Right hindlimb (tissue), 1 donor: ENCODE measurements at regions not wholly inside any gene's neighbourhood (a gene's known extent, or its start where the extent isn't known, plus 50 kb on each side); places are given as distances from the start of the nearest gene placed in this dataset.

Experiments used
- DNase-seq: peaks from one replicate; pipeline ENCODE4 v3.0.0-alpha.2; 2018

DNA sequence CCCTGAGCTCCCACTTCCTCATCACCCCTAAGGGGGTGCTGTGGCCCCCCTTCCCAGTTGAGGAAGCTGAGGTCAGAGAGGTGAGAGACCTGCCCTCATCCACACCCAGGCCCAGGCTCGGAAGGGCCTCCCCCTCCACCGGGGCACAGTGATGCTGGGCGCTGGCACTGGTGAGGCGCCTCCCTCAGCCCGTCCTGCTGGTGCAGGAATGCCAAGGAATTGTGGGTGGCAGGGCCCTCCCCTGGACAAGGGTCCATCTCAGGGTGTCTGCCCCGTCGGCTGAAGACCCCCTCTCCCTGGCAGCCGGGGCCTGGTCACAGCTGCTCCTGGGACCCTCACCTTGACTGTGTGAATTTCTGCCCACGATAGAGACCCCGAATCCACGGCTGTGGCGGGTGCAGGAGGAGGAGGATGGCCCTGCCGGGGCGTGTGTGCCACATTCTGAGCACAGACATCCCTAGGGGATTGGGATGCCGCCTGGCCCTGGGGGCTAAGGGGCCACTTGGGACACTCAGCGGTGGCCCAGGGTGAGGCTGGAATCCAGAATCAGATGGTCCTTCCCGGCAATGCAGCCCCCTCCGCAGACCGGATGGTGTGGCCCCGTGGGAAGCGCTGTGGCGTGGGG is 70.2 kb upstream of the GATA5 start:
- DNase-seq, result no peak

DNA sequence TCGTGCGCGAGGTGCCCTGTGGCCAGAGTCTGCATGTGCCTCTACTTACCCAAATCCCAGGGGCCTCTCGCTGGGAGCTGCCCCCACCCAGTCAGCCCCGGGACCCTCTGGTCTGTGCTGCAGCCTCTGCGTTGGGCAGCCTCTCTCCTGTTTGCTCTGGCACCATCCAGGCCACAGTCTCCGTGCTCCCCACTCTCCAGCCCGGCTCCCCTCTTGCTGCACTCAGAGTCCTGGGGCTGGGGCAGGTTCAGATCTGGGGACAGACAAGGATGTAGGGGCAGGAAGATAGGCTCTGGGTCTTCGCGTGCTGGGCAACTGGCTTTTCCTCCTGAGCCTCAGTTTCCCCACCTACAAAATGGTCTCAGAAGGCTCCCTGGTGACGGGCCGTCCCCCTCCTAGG is 70.8 kb upstream of the GATA5 start:
- no peak for DNase-seq

DNA sequence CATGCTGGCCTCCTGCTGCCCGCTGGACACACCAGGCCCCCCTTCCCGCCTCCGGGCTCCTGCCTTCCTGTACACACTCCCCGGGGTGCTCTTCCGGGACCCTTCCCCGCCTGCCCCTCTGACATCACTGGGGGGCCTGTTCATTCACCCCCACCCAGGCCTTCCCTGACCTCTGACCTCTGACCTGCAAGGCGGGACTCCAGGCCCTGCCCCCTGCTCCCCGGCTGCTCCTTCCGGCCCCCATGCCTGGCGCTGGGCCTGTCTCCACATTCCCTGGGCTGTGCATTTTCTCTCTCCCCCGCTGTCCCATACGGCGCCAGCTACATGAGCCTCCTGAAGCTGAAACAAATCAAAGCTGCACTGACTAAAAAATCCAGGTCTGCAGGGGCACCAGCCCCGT is 71.6 kb upstream of the GATA5 start:
- DNase-seq, result no peak

- no peak for DNase-seq
These were observed 72.7 kb upstream of the GATA5 start for GRCh38 chr20:62548471-62548870.

- no peak for DNase-seq
These were observed 73.2 kb upstream of the GATA5 start for GRCh38 chr20:62549029-62549428.

DNA sequence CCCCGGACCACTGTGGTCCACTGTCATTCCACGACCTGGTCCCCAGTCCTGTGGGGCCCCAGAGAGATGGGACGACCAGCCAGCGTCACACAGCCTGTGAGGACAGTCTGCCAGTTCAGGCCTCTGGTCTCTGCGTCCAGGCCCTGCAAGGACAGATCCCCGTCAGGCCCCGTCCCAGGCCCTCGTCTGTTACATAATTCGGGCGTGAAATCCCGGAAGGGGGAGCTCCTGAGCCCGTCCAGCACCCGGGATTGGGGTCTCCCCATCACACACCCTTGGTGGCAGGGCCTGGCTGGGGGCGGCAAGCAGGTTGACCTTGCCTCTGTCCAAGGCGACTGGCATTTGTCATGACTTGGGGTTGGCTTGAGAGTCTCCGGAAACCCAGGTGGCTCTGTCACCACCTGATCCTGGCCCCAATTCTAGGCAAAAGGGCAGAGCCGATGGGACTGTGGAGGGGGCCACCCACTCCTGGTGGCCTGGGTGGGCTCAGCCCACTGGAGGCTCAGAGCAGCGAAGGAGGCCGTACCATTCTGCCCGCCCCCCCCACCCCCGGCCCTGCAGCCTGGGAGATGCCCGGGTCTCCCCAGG is 73.8 kb upstream of the GATA5 start:
- no peak for DNase-seq

DNA sequence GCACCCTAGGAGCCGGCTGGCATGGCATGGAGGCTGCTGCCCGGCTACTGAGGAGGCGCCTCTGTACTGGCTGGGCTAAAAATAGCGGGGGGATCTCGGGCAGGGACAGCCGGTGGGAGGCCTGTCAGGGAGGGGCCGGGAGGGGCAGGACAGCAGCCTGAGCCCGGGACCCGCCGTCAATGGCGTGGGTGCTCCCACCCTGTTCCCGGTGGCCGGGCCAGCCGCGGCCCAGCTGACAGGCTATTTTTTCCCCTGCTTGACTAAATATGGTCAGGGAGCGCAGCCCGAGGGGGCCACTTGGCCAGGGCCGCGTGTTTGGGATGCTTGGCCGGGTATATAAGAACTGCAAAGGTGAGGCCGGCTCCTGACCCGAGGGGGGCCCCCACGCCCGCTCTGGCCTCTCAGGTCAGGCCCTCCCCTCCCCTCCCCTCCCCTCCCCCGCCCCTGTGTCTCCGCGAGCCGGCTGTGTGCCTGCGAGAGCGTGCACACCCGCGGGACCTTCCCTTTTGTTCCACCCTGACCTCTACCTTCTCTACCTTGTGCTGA is 74.4 kb upstream of the GATA5 start:
- DNase-seq, result peak; percentile 72

- no peak for DNase-seq
These were observed 75.9 kb upstream of the GATA5 start for GRCh38 chr20:62551407-62552323.

GRCh38 chr20:62552613-62553012 is 76.8 kb upstream of the GATA5 start:
- no peak for DNase-seq

- DNase-seq, result no peak
These were observed 77.5 kb upstream of the GATA5 start for GRCh38 chr20:62553136-62553837.

GRCh38 chr20:62553838-62554161 is 78.0 kb upstream of the GATA5 start:
- DNase-seq, result no peak

DNA sequence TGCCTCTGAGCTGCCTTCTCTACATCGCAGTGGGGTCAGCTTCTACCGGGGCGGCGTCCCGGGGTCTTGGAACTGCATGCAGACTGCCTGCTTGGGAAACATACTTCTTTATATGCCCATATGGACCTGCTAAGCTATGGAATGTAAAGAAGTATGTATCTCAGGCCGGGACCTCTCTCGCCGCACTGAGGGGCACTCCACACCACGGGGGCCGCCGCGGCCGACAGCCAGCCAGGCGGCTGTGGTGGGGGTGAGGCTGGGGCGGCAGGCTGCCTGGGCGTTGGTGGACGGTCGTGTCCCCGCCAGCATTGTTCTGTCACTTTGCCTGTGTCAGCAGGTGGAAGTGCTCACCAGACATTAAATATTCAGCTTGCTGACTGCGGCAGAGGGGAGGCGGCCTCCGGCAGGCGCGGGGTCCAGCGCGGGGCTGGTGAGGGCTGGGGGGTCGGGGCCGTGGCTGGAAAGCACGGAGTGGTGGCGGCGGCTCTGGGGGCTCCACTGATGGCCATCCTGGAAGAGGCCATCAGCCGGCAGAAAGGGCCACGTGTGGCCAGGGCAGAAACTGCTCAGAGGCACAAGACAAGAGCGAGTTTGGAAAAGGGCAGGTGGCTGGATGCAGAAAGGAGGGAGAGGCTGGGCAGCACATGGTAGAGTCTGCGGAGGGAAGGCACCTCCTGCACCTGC is 78.6 kb upstream of the GATA5 start:
- no peak for DNase-seq

DNA sequence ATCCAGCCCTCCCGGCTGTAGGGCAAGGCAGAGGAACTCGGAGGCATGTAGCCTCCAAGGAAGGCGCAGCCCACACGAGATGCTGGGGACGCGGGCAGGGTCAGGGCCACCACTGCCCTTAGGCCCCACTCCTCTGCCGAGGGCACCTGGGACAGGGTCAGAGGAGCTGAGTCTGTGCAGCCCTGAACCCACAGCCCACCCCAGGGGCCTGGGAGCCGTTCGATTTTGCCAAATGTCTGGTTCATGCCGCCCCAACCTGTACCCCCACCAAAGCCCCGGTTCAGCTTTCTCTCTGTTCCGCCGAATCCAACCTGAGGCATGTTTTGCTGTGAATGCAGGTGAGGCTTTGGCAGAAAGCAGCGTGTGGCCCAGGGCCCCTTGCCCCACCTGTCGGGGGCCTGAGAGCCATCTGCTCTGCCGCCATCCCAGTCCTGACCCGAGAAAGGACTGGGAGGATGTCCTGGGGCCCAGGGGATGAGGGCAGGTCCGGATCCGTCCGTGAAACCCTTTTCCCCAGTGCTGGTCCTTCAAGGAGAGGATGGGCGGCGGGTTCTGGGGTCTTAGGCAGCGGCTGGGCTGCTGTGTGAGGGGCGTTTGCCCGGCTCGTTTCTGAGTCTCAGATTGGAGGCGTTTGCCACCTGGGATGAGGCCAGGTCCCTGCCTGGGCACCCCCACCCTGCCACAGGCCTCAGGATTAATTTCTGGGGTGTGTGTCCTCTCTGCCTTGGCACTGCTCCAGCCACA is 79.3 kb upstream of the GATA5 start:
- DNase-seq, result no peak

- DNase-seq, result no peak
These were observed 80.0 kb upstream of the GATA5 start for GRCh38 chr20:62555642-62556420.

- no peak for DNase-seq
These were observed 81.7 kb upstream of the GATA5 start for GRCh38 chr20:62557462-62557861.

GRCh38 chr20:62557999-62558408 is 82.2 kb upstream of the GATA5 start:
- no peak for DNase-seq

GRCh38 chr20:62558779-62559178 is 83.0 kb upstream of the GATA5 start:
- peak; percentile 84 for DNase-seq

DNA sequence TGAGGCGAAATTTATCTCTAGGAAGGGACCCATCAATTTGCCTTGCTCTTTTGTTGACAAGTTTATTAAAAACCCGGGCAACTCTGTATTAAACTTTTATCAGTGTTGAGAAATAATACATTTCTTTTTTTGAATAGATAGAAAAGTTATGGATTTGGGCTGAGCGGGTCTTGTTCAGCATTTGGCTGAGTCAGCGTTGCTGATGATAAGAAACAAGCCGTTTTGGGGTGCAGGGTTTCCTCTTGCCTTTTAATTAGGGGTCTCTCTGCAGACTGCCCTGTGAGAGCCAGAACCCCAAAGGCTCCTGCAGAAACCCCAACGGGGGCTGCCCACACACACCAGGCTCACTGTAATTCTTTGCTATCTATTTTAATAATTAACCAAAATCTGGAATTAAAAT is 82.1 kb upstream of the SLCO4A1 start:
- no peak for DNase-seq

- DNase-seq, result no peak
These were observed 81.1 kb upstream of the SLCO4A1 start for GRCh38 chr20:62561182-62561581.

DNA sequence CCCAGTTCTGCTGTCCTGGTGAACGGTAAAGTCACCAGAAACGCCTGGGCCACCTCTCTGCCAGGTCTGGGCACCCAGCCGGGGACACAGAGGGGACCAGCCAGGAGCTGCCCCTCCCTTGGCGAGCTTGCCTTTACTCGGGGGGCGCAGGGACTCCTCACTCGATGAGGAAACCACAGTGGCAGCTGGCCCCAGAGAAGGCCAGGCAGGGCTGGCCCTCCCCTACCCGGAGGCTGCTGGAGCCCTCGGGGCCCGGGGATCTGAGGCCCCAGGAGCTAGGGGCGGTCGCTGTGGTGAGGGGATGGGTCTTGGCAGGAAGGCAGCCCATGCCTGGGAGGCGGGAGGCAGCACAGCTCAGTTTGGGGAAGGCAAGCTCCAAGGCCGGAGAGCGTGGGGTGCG is 80.4 kb upstream of the SLCO4A1 start:
- no peak for DNase-seq

DNA sequence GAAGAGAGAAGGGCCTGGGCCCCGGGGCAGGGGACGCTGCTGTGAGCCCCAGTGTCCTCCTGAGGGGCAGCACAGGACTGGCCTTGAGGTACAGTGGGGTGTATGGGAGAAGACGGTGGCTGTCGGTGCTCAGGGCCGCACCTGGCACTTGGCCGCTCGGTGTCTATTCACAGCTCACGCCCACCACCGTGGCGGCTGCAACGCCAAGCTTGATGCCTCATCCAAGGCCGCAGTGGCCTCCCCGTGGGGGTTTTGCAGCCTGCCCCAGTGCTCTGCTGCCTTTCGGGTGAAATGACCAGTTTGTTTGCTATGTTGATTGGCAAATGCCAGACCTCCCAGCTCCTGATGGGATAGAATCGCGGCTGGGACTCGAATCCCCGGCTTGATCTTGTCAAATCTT is 79.5 kb upstream of the SLCO4A1 start:
- no peak for DNase-seq
